B cell (primary cell): ENCODE measurements at regions not wholly inside any gene's neighbourhood (a gene's known extent, or its start where the extent isn't known, plus 50 kb on each side); places are given as distances from the start of the nearest gene placed in this dataset.

Source experiments
- ATAC-seq: fragments of 200-7000 bp; cut with Tn5 transposase; one replicate; pipeline ENCODE4 v1.10.0; 2021; ENCODE audit warnings: low read depth, mild to moderate bottlenecking, moderate number of reproducible peaks, moderate library complexity
- CTCF ChIA-PET: fragments of 350-600 bp; sonication (Branson Sonifier 250); formaldehyde crosslinking; loops from one replicate; lab custom pipeline; 2021; ENCODE audit warnings: antibody characterized with exemption, inconsistent platforms; lab: Charles Lee
- POLR2A ChIA-PET: fragments of 350-600 bp; sonication (Branson Sonifier 250); formaldehyde crosslinking; loops from one replicate; lab custom pipeline; 2021; ENCODE audit warnings: antibody characterized with exemption; lab: Charles Lee
- DNase-seq: peaks from one replicate; pipeline ENCODE4 v3.0.0; 2013
- H2AFZ ChIP-seq: 2 replicates; pipeline ENCODE4 v1.6.1; 2012; ENCODE audit warnings: mild to moderate bottlenecking, low read depth, low read length; ENCODE audit not compliant: insufficient read depth, poor library complexity, severe bottlenecking
- H3K27ac ChIP-seq, 2 donors: 1 replicate in 1 of 2; 2 replicates in 1 of 2; pipeline ENCODE4 v1.5.1; 2012 to 2013; ENCODE audit warnings: low read length in 2 of 2, mild to moderate bottlenecking in 2 of 2, moderate library complexity in 1 of 2
- H3K27me3 ChIP-seq, 4 experiments: fragments of 200-600 bp in 1 of 4; sonication (generic) in 1 of 4; replicated peaks in 1 of 4; 1 replicate in 2 of 4; 2 replicates in 2 of 4; pipeline versions ENCODE4 v1.6.1 to v1.7.0; 2013 to 2016; ENCODE audit warnings: low read length in 3 of 4, mild to moderate bottlenecking in 2 of 4, mixed read lengths in 1 of 4, moderate library complexity in 1 of 4; ENCODE audit not compliant: insufficient read depth in 4 of 4, control insufficient read depth in 3 of 4; ENCODE audit errors: control extremely low read depth in 1 of 4
- H3K36me3 ChIP-seq, 2 experiments: replicated peaks in 1 of 2; 1 replicate in 1 of 2; 2 replicates in 1 of 2; pipeline versions ENCODE4 v1.6.1 to v1.7.1; 2013; ENCODE audit warnings: low read length in 1 of 2; ENCODE audit not compliant: insufficient read depth in 2 of 2, control insufficient read depth in 1 of 2; ENCODE audit errors: control extremely low read depth in 1 of 2, extremely low read depth in 1 of 2
- H3K4me1 ChIP-seq, 2 donors: fragments of 200-600 bp in 1 of 2; sonication (generic) in 1 of 2; 1 replicate in 1 of 2; 2 replicates in 1 of 2; pipeline versions ENCODE4 v1.5.1 to v1.6.1; 2013 to 2017; ENCODE audit warnings: low read length in 2 of 2; ENCODE audit not compliant: control insufficient read depth in 2 of 2, insufficient read depth in 2 of 2
- H3K4me2 ChIP-seq: replicated peaks from 2 replicates; pipeline ENCODE3; 2012; ENCODE audit warnings: mild to moderate bottlenecking, low read depth, low read length; ENCODE audit not compliant: poor library complexity, severe bottlenecking
- H3K4me3 ChIP-seq, 5 experiments: fragments of 200-600 bp in 1 of 5; sonication (generic) in 1 of 5; 1 replicate in 3 of 5; 2 replicates in 2 of 5; pipeline versions ENCODE4 v1.5.1 to v1.7.0; 2011 to 2016; ENCODE audit warnings: low read length in 4 of 5, mild to moderate bottlenecking in 4 of 5, low read depth in 2 of 5, control low read depth in 1 of 5, moderate library complexity in 1 of 5; ENCODE audit not compliant: insufficient read depth in 1 of 5; ENCODE audit errors: control extremely low read depth in 1 of 5, extremely low read depth in 1 of 5
- H3K79me2 ChIP-seq: fragments of 200-600 bp; sonication (generic); one replicate; pipeline ENCODE4 v1.6.0; 2016; ENCODE audit warnings: low read length; ENCODE audit not compliant: control insufficient read depth, insufficient read depth
- H3K9ac ChIP-seq: fragments of 200-600 bp; sonication (generic); 2 replicates; pipeline ENCODE4 v1.6.1; 2017; ENCODE audit warnings: mild to moderate bottlenecking, low read length, moderate library complexity
- H3K9me3 ChIP-seq, 3 donors: one replicate each; pipeline versions ENCODE4 v1.6.1 to v1.7.1; 2013; ENCODE audit warnings: low read length in 2 of 3; ENCODE audit not compliant: control insufficient read depth in 2 of 3, insufficient read depth in 1 of 3; ENCODE audit errors: control extremely low read depth in 1 of 3
- H4K20me1 ChIP-seq: 2 replicates; pipeline ENCODE4 v1.6.0; 2012; ENCODE audit warnings: mild to moderate bottlenecking, low read length; ENCODE audit not compliant: insufficient read depth, control insufficient read depth, poor library complexity, severe bottlenecking
- H3K27ac Mint-ChIP-seq: one replicate; pipeline ENCODE4 v1.8.0; 2021; ENCODE audit warnings: mixed read lengths
- H3K27me3 Mint-ChIP-seq: one replicate; pipeline ENCODE4 v1.8.0; 2021; ENCODE audit warnings: mixed read lengths
- H3K4me1 Mint-ChIP-seq: one replicate; pipeline ENCODE4 v1.8.0; 2021; ENCODE audit warnings: mixed read lengths
- H3K4me3 Mint-ChIP-seq: one replicate; pipeline ENCODE4 v1.8.0; 2021; ENCODE audit warnings: mixed read lengths
- H3K9me3 Mint-ChIP-seq: one replicate; pipeline ENCODE4 v1.8.0; 2022; ENCODE audit warnings: mixed read lengths; ENCODE audit not compliant: insufficient read depth
- EZH2 ChIP-seq: IDR thresholded peaks from 2 replicates; pipeline ENCODE4 v1.6.1; 2012; ENCODE audit warnings: borderline replicate concordance, low read depth, mild to moderate bottlenecking, moderate library complexity, low read length; ENCODE audit not compliant: insufficient read depth, poor library complexity, severe bottlenecking
- WGBS: methylation state at CpG from one replicate; pipeline ENCODE4 v1.1.5; 2013; ENCODE audit warnings: missing lambda C conversion rate; ENCODE audit not compliant: insufficient coverage; 5-methylcytosine and 5-hydroxymethylcytosine counted together
- intact Hi-C: fragments of 100-400 bp; cut with micrococcal nuclease; formaldehyde crosslinking; loops from one replicate; pipeline ENCODE4 v1.10.0; 2022
- TF ChIP-seq, protein P1 (sequence below): fragments of 200-600 bp; IDR thresholded peaks from one replicate; pipeline ENCODE4 v1.8.0; 2022; ENCODE audit warnings: antibody characterized with exemption, mild to moderate bottlenecking

DNA sequence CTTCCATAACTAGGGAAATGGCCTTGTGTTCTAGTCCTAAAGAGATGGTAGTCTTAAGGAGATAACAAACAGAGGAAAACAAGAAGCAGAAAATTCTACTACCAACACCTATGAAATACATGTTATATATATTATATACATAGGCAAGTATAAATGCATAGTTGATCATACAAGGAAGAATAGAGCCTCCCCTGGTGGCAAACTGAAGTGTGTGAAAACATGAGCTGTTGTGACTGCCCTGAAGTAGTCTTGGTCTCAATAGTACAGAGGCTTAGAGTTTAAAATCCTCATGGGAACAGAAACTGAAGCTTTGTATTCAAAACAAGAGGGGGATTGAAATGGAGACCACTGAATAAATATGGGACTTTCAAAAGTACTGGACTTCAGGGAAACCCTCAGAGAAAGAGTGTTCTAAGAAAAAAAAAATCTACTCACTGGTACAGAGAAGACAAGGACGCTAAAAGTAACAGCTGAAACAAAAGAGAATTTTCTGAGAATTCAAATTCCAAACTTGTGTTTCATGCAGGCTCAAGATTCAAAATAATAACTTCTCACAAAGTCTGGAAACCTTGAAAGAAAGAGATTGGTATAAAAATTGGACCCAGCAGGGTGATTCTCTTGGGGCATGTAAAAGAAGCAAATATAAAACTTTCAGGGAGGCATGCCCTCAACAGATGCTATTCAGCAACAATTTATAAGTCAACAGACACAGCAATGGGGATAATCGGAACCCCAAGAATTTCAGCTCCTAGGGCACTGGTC is 59.7 kb upstream of the SAMD3 start:
- no CpG with 5 or more reads among the region's 2 CpGs for WGBS
- ChIA-PET POLR2A (no interaction called here), CTCF (interaction anchor here (0.6 to 2.4 kb wide), 16 partner anchors 11 to 775 kb away, joined by 3 to 16 read pairs (median 4); partner anchors contain the start of gene SAMD3)
- intact Hi-C loops: loop anchor here (5.0 kb wide), 2 partner anchors 205 to 245 kb away; no protein-coding TSS in a partner anchor
- H3K9me3 Mint-ChIP-seq: peaks cover 4% of the 10 kb centered on the region
- Histone ChIP-seq H3K4me2 (no peak overlapping the region), H2AFZ (no peak overlapping the region), H3K4me3 (no peak overlapping the region), H4K20me1 (no peaks in the 10 kb centered on the region), H3K36me3 (no peaks in the 10 kb centered on the region), H3K9ac (no peak overlapping the region), H3K4me1 (no peaks in the 10 kb centered on the region), H3K79me2 (no peaks in the 10 kb centered on the region), H3K9me3 (no peaks in the 10 kb centered on the region), H3K27ac (no peak overlapping the region), H3K27me3 (no peaks in the 10 kb centered on the region)
- peaks cover 9% of the 10 kb centered on the region for H3K4me1 Mint-ChIP-seq
- H3K4me3 Mint-ChIP-seq: no peak overlapping the region
- DNase-seq (no peak), ATAC-seq (peak; percentile 31)
- H3K27me3 Mint-ChIP-seq: no peaks in the 10 kb centered on the region
- H3K27ac Mint-ChIP-seq: no peak overlapping the region
- TF ChIP-seq EZH2: no peak
- TF ChIP-seq, protein P1, sequence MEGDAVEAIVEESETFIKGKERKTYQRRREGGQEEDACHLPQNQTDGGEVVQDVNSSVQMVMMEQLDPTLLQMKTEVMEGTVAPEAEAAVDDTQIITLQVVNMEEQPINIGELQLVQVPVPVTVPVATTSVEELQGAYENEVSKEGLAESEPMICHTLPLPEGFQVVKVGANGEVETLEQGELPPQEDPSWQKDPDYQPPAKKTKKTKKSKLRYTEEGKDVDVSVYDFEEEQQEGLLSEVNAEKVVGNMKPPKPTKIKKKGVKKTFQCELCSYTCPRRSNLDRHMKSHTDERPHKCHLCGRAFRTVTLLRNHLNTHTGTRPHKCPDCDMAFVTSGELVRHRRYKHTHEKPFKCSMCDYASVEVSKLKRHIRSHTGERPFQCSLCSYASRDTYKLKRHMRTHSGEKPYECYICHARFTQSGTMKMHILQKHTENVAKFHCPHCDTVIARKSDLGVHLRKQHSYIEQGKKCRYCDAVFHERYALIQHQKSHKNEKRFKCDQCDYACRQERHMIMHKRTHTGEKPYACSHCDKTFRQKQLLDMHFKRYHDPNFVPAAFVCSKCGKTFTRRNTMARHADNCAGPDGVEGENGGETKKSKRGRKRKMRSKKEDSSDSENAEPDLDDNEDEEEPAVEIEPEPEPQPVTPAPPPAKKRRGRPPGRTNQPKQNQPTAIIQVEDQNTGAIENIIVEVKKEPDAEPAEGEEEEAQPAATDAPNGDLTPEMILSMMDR: peak; percentile 45

DNA sequence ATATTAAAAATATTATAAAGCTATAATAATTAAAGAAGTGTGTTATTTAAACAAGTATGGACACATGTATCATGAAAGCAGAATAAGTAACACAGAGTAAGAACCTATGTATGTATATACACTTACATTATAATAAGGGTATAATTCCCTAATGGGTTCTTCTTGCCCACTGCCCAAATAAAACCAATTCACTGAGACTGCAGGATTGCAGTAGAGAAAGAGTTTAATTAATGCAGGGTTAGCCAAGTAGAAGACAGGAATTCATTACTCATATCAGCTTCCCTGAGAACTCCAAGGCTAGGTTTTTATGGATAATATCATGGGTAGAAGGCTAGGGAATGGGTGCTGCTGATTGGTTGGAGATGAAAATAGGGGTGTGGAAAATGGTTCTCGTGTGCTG is 53.8 kb upstream of the SAMD3 start:
- Histone ChIP-seq H2AFZ (no peak overlapping the region), H3K9me3 (peaks cover 9 to 29% (median 9%) of the 10 kb centered on the region in 3 donors), H3K4me2 (no peak overlapping the region), H3K9ac (no peak overlapping the region), H3K4me3 (peak overlapping the region in 1 of 5 experiments; percentile 9), H3K27ac (no peak overlapping the region), H3K27me3 (no peaks in the 10 kb centered on the region), H3K36me3 (no peaks in the 10 kb centered on the region), H3K4me1 (no peaks in the 10 kb centered on the region), H4K20me1 (no peaks in the 10 kb centered on the region), H3K79me2 (no peaks in the 10 kb centered on the region)
- ChIA-PET CTCF (no interaction called here), POLR2A (no interaction called here)
- Mint-ChIP-seq H3K9me3 (peaks cover 13% of the 10 kb centered on the region), H3K4me1 (peaks cover 7% of the 10 kb centered on the region), H3K27ac (no peak overlapping the region), H3K27me3 (no peaks in the 10 kb centered on the region), H3K4me3 (no peak overlapping the region)
- intact Hi-C loops: no loop called here
- TF ChIP-seq EZH2: no peak
- TF ChIP-seq, protein P1: no peak
- DNase-seq: no peak
- ATAC-seq: no peak
- WGBS: no CpG with 5 or more reads among the region's 1 CpG
